ENCODE measurements at regions not wholly inside any gene's neighbourhood (a gene's known extent, or its start where the extent isn't known, plus 50 kb on each side); places are given as distances from the start of the nearest gene placed in this dataset.

- no peak overlapping the region for H3K4me3 ChIP-seq (ENCODE audit: low read length)
- no peak overlapping the region for H3K27ac ChIP-seq (ENCODE audit: low read length)
- no peak for TF ChIP-seq EZH2 (IDR thresholded peaks at IDR 0.05; ENCODE audit: low read length, unreplicated experiment)
- TF ChIP-seq EZH2phosphoT487 (IDR thresholded peaks at IDR 0.05; ENCODE audit: borderline replicate concordance, low read length) = no peak
- no peak for TF ChIP-seq CTCF (conservative IDR thresholded peaks at IDR 0.05; ENCODE audit: low read depth, low read length)
- intact Hi-C loops (cut with micrococcal nuclease) = no loop called here
- no peaks in the 10 kb centered on the region for H3K36me3 ChIP-seq (ENCODE audit: low read depth, low read length)
- no peak for DNase-seq
- H3K79me2 ChIP-seq (ENCODE audit: low read length) = no peaks in the 10 kb centered on the region
- BruUV-seq (replicated peaks) = no TSS peak
- CTCF ChIA-PET = no interaction called here
- no peak overlapping the region for H3K4me2 ChIP-seq (ENCODE audit: low read length)
- no peak for ATAC-seq
- POLR2A ChIA-PET (ENCODE audit: unreplicated experiment) = interaction anchor here (0.7 kb wide), 1 partner anchor 225 kb away, joined by 4 read pairs; no protein-coding TSS in a partner anchor
- H3K9me3 ChIP-seq (ENCODE audit: low read length) = no peaks in the 10 kb centered on the region
- no peaks in the 10 kb centered on the region for H3F3A ChIP-seq (ENCODE audit: low read length, unreplicated experiment)
- H3K9ac ChIP-seq (ENCODE audit: low read length) = no peak overlapping the region
- no peaks in the 10 kb centered on the region for H3K4me1 ChIP-seq (ENCODE audit: insufficient read depth, low read length)
- no peaks in the 10 kb centered on the region for H4K20me1 ChIP-seq (ENCODE audit: low read length)
- H2AFZ ChIP-seq (ENCODE audit: low read length) = no peak overlapping the region
- H3K27me3 ChIP-seq (ENCODE audit: low read length) = no peaks in the 10 kb centered on the region
- H3K9me2 ChIP-seq (replicated peaks; ENCODE audit: low read length) = no peaks in the 10 kb centered on the region
Measured at GRCh38 chr2:220209093-220209492, 581.7 kb downstream of the SLC4A3 start.

- Histone ChIP-seq H3K36me3 (ENCODE audit: low read depth, low read length) (no peaks in the 10 kb centered on the region), H3K27ac (ENCODE audit: low read length) (no peak overlapping the region), H3K9ac (ENCODE audit: low read length) (no peak overlapping the region), H3K4me3 (ENCODE audit: low read length) (no peak overlapping the region), H3K9me3 (ENCODE audit: low read length) (no peaks in the 10 kb centered on the region), H3K4me2 (ENCODE audit: low read length) (no peak overlapping the region), H3K79me2 (ENCODE audit: low read length) (no peaks in the 10 kb centered on the region), H3K4me1 (ENCODE audit: insufficient read depth, low read length) (no peaks in the 10 kb centered on the region), H3K27me3 (ENCODE audit: low read length) (no peaks in the 10 kb centered on the region), H2AFZ (ENCODE audit: low read length) (no peak overlapping the region), H3F3A (ENCODE audit: low read length, unreplicated experiment) (no peaks in the 10 kb centered on the region), H4K20me1 (ENCODE audit: low read length) (no peaks in the 10 kb centered on the region), H3K9me2 (replicated peaks; ENCODE audit: low read length) (no peaks in the 10 kb centered on the region)
- no peak for DNase-seq
- no peak for TF ChIP-seq EZH2phosphoT487 (IDR thresholded peaks at IDR 0.05; ENCODE audit: borderline replicate concordance, low read length)
- no peak for TF ChIP-seq EZH2 (IDR thresholded peaks at IDR 0.05; ENCODE audit: low read length, unreplicated experiment)
- TF ChIP-seq CTCF (conservative IDR thresholded peaks at IDR 0.05; ENCODE audit: low read depth, low read length) = no peak
- no peak for ATAC-seq
- CTCF ChIA-PET = no interaction called here
- intact Hi-C loops (cut with micrococcal nuclease) = no loop called here
- no TSS peak for BruUV-seq (replicated peaks)
- POLR2A ChIA-PET (ENCODE audit: unreplicated experiment) = interaction anchor here (0.7 kb wide), 1 partner anchor 225 kb away, joined by 4 read pairs; no protein-coding TSS in a partner anchor
Measured at GRCh38 chr2:220209751-220210150, 582.3 kb downstream of the SLC4A3 start.

GRCh38 chr2:220212296-220213080 lies 585.1 kb downstream of the SLC4A3 start:
- H3K9me2 ChIP-seq (replicated peaks; ENCODE audit: low read length) = no peaks in the 10 kb centered on the region
- no peak overlapping the region for H2AFZ ChIP-seq (ENCODE audit: low read length)
- H3K27me3 ChIP-seq (ENCODE audit: low read length) = no peaks in the 10 kb centered on the region
- no TSS peak for BruUV-seq (replicated peaks)
- no peak overlapping the region for H3K4me3 ChIP-seq (ENCODE audit: low read length)
- intact Hi-C loops (cut with micrococcal nuclease) = no loop called here
- DNase-seq (no peak), ATAC-seq (no peak)
- ChIA-PET CTCF (no interaction called here), POLR2A (ENCODE audit: unreplicated experiment) (no interaction called here)
- H3K9ac ChIP-seq (ENCODE audit: low read length) = no peak overlapping the region
- H3F3A ChIP-seq (ENCODE audit: low read length, unreplicated experiment) = no peaks in the 10 kb centered on the region
- TF ChIP-seq CTCF (conservative IDR thresholded peaks at IDR 0.05; ENCODE audit: low read depth, low read length) (no peak), EZH2 (IDR thresholded peaks at IDR 0.05; ENCODE audit: low read length, unreplicated experiment) (no peak), EZH2phosphoT487 (IDR thresholded peaks at IDR 0.05; ENCODE audit: borderline replicate concordance, low read length) (no peak)
- H3K9me3 ChIP-seq (ENCODE audit: low read length) = no peaks in the 10 kb centered on the region
- H4K20me1 ChIP-seq (ENCODE audit: low read length) = no peaks in the 10 kb centered on the region
- H3K79me2 ChIP-seq (ENCODE audit: low read length) = no peaks in the 10 kb centered on the region
- no peak overlapping the region for H3K27ac ChIP-seq (ENCODE audit: low read length)
- H3K36me3 ChIP-seq (ENCODE audit: low read depth, low read length) = no peaks in the 10 kb centered on the region
- H3K4me1 ChIP-seq (ENCODE audit: insufficient read depth, low read length) = no peaks in the 10 kb centered on the region
- no peak overlapping the region for H3K4me2 ChIP-seq (ENCODE audit: low read length)
